NCI-H748 (cell line): ENCODE measurements at regions not wholly inside any gene's neighbourhood (a gene's known extent, or its start where the extent isn't known, plus 50 kb on each side); places are given as distances from the start of the nearest gene placed in this dataset.
A peak's percentile ranks its signal among the peaks of the same experiment; 100 is the strongest.
"Not testable (repeated sequence)": the region's sequence is repeated elsewhere in the genome, so short reads cannot be mapped to it uniquely, and the experiment has no call there.

Experiments
- DNase-seq: peaks from one replicate; lab custom pipeline; 2025; ENCODE audit not compliant: unreplicated experiment; lab: John Stamatoyannopoulos, UW

DNA sequence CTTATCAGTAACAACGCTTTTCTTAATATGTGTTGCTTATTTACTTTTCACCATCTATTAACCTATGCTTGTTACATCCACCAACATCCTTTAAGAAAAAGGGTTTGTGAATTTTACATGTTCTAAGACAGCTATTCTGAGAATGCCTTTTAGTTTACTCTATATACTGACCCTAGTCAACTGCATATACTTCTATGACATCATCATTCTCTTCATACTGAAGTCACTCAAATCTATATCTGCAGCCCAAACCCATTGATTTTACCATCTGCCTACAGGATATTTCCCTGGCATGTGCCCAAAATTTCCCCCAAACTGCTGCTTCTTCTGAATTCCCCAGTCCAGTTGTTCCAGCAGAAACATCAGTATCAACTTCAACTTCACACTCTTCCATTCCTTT is 94.6 kb upstream of the FAM204A start:
- no peak for DNase-seq

DNA sequence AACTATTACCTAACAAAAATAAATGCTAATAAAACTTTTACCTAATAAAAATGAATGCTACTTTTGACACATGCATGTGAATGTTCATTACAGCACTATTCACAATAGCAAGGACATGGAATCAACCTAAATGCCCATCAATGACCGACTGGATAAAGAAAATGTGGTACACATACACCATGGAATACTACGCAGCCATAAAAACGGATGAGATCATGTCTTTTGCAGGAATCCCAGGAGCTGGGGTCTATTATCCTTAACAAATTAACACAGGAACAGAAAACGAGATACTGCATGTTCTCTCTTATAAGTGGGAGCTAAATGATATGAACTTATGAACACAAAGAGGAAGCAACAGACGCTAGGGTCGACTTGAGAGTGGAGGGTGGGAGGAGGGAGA is 88.1 kb upstream of the FAM204A start:
- DNase-seq: no peak

GRCh38 chr10:118423800-118424442 is 81.8 kb upstream of the FAM204A start:
- DNase-seq: peak; percentile 90

DNA sequence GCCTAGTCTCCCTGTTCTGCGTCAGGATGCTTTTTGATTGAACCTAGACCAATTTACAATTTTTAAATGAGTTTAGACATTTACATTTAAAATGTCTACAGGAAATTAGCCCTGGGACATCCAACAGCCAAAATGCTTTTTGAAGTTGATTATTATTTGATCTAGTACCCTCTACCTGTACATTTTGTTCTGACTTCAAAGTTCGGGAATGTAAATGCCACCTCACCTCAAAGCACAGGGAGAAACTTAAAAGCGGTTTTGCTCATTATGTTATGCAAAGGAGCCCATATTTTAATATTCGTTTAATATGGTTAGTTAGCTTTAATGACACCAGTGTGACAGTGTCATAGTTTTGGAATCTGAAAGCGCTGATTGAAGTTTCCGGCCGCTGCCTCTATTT is 80.1 kb upstream of the FAM204A start:
- DNase-seq: no peak

GRCh38 chr10:118420049-118420448 is 77.9 kb upstream of the FAM204A start:
- not testable (repeated sequence) for DNase-seq

DNA sequence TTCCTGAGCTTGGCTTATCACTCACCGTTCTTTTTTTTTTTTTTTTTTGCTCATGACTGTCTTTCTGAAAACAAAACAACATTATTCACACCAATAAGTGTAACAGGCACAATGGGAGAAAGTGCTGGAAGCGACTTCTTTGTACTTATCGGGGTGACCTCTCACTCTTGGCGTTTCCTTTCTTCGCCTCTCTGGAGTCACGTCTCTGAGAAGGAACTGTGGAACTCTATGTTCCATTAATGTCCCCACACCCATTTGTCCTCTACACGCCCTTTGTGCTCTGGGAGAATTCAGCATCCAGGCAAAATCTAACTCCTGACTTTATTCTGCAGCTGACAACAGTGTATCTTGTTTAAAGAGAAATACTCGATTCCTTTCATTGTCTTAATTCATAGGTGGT is 70.8 kb upstream of the FAM204A start:
- DNase-seq: no peak

DNA sequence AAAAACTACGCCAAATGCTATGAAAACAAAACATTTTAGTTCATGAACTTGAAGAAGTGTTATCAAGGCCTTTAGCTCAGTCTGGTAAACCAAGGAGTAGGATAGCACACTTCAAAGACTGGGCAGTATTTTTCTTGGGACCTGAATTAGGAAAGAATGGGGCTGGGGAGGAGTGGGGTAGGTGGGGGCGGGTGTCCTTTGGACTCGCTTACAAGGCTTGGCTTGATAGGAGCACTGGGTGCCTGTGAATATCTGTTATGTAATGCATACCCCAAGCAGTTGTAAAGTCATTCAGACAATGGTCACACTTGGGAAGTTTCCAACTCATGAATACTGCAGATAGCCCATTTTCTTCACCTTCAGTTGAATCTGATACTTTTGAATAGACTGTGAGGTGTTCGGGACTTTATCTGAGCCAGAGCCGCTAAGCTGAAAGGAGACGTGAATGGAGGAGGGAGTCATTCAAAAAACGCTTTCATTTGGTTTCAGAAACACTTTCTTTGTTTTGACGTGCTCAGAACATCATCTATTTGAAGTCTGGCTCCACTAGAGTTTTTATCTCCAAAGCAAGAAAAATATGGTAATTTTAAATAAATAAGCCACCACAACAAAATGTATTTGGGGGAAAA is 70.1 kb upstream of the FAM204A start:
- DNase-seq: no peak

DNA sequence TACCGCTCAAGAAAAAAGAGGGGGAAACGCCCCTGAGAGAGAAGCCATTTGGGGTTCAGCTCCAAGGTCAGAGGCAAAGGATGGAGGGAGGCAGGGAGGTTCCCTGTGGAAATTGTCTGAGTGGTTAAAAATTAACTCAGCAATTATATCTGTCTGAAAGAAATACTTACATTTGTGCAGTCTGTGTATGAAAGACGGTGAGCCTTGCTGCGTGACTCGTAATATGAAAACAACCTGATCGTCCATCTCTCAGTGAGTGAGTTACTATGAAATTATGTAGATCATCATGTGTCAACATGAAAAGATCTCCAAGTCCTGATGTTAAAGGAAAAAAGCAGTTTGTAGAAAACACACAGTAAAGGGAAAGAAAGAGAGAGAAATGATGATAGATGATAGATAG is 67.2 kb upstream of the FAM204A start:
- no peak for DNase-seq

GRCh38 chr10:118408181-118408580 is 66.1 kb upstream of the FAM204A start:
- no peak for DNase-seq

DNA sequence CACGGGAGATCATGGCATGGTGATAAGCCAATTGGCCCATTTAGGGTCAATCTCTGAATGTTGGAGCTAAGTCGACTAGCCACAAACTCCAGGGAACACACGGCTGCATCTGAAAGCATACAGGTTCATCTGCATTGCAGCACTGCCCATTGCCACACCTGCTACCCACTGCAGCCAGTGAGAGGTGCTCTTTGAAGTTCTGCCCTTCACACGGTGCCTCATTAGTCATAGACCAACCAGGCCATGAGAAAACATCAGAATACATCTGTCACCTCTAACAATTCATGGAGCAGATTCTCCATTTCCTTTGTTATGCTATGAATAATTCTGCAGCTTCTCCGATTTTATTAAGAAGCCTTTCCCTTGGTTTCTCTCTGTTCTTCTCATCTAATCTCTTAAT is 65.7 kb upstream of the FAM204A start:
- no peak for DNase-seq

DNA sequence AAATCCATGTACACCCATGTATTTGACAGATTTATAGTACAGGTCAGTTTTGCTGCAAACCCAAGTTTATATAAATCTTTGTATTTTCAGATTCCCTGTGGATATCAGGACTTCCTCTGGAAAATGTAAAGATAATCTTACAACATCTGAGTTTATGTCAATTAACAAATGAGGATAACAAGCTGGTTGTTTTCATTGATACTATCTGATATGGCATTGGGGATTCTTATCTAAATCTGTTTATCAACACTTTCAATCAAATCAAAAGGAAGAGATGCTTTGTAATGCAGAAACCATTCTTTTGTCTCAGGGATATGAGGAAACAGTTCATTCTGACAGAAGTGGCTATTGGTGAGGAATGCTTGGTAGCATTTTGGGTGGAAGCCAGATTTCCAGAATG is 64.9 kb upstream of the FAM204A start:
- no peak for DNase-seq

DNA sequence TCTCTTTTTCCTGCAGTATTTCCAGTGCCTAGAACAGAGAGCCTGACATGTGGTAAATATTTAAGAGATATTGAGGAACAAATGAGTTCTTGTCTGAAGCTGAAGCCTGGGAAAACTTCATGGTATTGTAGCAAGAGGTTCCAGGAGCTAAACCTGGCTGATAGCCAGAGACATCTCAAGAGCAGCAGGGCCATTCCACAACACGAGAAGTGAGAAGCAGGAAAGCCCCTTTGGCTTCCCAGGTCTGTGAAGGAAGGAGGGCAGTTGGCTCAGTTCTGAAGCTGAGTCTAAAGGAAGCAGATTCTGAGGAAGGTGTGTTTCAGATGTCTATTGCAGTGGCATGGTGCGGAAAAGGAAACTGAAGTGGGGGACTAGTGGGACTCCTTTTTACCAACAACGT is 63.8 kb upstream of the FAM204A start:
- DNase-seq: no peak

GRCh38 chr10:118403967-118404366 is 61.8 kb upstream of the FAM204A start:
- DNase-seq: no peak

GRCh38 chr10:118401708-118402193 is 59.6 kb upstream of the FAM204A start:
- DNase-seq: no peak

DNA sequence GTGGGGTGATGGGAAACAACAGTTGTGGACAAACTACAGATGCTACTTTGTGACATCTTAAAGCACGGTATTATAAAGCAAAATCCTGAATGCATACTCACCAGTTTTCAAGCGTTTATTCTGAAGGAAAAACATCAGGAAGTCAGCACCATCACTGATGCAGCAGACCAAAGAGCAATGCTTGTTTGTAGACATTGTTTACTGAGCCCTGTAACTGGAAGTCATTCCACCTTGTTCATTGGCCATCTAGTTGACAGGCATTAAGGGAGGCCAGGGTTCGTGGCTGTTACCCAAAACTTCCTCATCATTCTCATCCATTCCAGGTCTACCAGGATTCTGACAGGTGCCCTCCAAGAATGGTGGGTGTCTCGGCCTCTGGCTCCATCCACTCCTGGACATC is 55.3 kb upstream of the FAM204A start:
- no peak for DNase-seq

DNA sequence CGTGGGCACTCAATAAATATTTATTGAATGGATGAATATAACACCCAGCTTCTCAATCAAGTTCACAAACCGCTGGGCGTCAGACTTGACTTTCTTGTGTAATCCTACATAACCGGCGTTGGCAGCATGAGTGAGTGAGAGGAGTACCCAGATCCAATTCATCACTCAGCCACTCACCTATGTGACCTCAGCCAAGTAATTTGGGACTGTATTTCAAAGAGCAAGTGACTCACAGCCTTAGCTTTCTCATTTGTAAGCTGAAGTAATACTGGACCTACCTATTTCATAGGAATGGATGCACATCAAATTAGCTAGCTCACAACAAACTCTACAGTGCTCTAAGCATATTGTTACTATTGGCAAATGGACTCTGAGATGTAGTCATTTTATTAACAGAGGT is 53.8 kb upstream of the FAM204A start:
- no peak for DNase-seq

GRCh38 chr10:118394301-118395200 is 52.4 kb upstream of the FAM204A start:
- peak; percentile 67 for DNase-seq

DNA sequence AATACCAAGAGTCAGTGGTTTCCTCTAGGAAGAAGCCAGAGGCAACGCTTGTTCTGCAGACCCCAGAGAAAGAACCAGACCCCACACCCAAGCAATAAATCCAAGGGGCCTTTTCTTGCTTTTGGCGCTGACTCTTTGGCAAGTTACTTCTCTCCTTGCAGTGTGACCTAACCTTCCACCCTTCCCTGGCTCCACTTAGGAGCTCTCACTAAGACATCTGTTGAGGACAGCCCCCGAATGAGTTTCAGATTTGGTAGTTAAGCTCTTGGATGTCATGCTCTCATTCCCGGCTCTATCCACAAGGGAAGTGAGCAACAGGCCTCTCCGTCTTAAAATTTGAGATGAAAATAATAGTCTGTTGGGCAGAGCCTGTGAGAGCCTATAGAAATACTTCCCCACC is 50.6 kb upstream of the FAM204A start:
- DNase-seq: no peak
